Trophoblast cell (in vitro differentiated cells and primary cell): ENCODE measurements at regions not wholly inside any gene's neighbourhood (a gene's known extent, or its start where the extent isn't known, plus 50 kb on each side); places are given as distances from the start of the nearest gene placed in this dataset.
A peak's percentile ranks its signal among the peaks of the same experiment; 100 is the strongest.

Experiments used
- DNase-seq, 2 donors: peaks; one replicate each; pipeline ENCODE4 v3.0.0-alpha.2; 2016
- H2AFZ ChIP-seq: 2 replicates; pipeline ENCODE4 v1.6.1; 2013; ENCODE audit warnings: low read length, moderate library complexity, mild to moderate bottlenecking; ENCODE audit not compliant: insufficient read depth, poor library complexity
- H2AK5ac ChIP-seq: 2 replicates; pipeline ENCODE4 v1.6.1; 2013; ENCODE audit warnings: mild to moderate bottlenecking, low read length
- H2BK120ac ChIP-seq: 2 replicates; pipeline ENCODE4 v1.6.1; 2013; ENCODE audit warnings: low read length, mild to moderate bottlenecking, moderate library complexity; ENCODE audit not compliant: insufficient read depth, poor library complexity
- H2BK12ac ChIP-seq: 2 replicates; pipeline ENCODE4 v1.6.1; 2013; ENCODE audit warnings: mild to moderate bottlenecking, low read length, moderate library complexity
- H2BK5ac ChIP-seq: 2 replicates; pipeline ENCODE4 v1.6.1; 2013; ENCODE audit warnings: low read length, low read depth, moderate library complexity, mild to moderate bottlenecking; ENCODE audit not compliant: poor library complexity
- H3K14ac ChIP-seq: 2 replicates; pipeline ENCODE4 v1.6.1; 2013; ENCODE audit warnings: mild to moderate bottlenecking, low read length
- H3K18ac ChIP-seq: 2 replicates; pipeline ENCODE4 v1.6.1; 2013; ENCODE audit warnings: mild to moderate bottlenecking, low read length
- H3K23ac ChIP-seq: 2 replicates; pipeline ENCODE4 v1.6.1; 2013; ENCODE audit warnings: low read length
- H3K27ac ChIP-seq: 2 replicates; pipeline ENCODE4 v1.5.1; 2013; ENCODE audit warnings: low read depth, mild to moderate bottlenecking, inconsistent platforms, low read length, moderate library complexity
- H3K27me3 ChIP-seq: 2 replicates; pipeline ENCODE4 v1.6.1; 2013; ENCODE audit warnings: inconsistent platforms, mild to moderate bottlenecking, low read length, moderate library complexity; ENCODE audit not compliant: insufficient read depth
- H3K36me3 ChIP-seq, 2 experiments: 1 replicate in 1 of 2; 2 replicates in 1 of 2; pipeline ENCODE4 v1.6.1; 2013; ENCODE audit warnings: low read length in 2 of 2, mild to moderate bottlenecking in 2 of 2, moderate library complexity in 1 of 2; ENCODE audit not compliant: insufficient read depth in 2 of 2, control insufficient read depth in 1 of 2
- H3K4ac ChIP-seq: 2 replicates; pipeline ENCODE4 v1.6.1; 2013; ENCODE audit warnings: low read depth, mild to moderate bottlenecking, low read length, moderate library complexity
- H3K4me1 ChIP-seq, 2 experiments: 1 replicate in 1 of 2; 2 replicates in 1 of 2; pipeline ENCODE4 v1.6.1; 2013; ENCODE audit warnings: low read length in 2 of 2, mild to moderate bottlenecking in 2 of 2, moderate library complexity in 1 of 2; ENCODE audit not compliant: insufficient read depth in 2 of 2, control insufficient read depth in 1 of 2
- H3K4me2 ChIP-seq: 2 replicates; pipeline ENCODE4 v1.6.1; 2013; ENCODE audit warnings: inconsistent platforms, mild to moderate bottlenecking, low read length, moderate library complexity
- H3K4me3 ChIP-seq: 2 replicates; pipeline ENCODE4 v1.5.1; 2013; ENCODE audit warnings: mild to moderate bottlenecking, low read depth, low read length, inconsistent platforms
- H3K79me1 ChIP-seq: one replicate; pipeline ENCODE4 v1.6.1; 2013; ENCODE audit warnings: low read length
- H3K79me2 ChIP-seq: 2 replicates; pipeline ENCODE4 v1.6.1; 2013; ENCODE audit warnings: low read length, mild to moderate bottlenecking; ENCODE audit not compliant: control insufficient read depth, insufficient read depth, poor library complexity
- H3K9ac ChIP-seq: 2 replicates; pipeline ENCODE4 v1.6.1; 2013; ENCODE audit warnings: mild to moderate bottlenecking, low read length
- H3K9me3 ChIP-seq: 2 replicates; pipeline ENCODE4 v1.6.1; 2013; ENCODE audit warnings: low read depth, mild to moderate bottlenecking, control low read depth, inconsistent platforms, low read length; ENCODE audit not compliant: insufficient read depth
- H4K12ac ChIP-seq: 2 replicates; pipeline ENCODE4 v1.6.1; 2013; ENCODE audit warnings: low read depth, mild to moderate bottlenecking, low read length, moderate library complexity
- H4K8ac ChIP-seq: 2 replicates; pipeline ENCODE4 v1.6.1; 2013; ENCODE audit warnings: low read depth, mild to moderate bottlenecking, low read length, moderate library complexity
- H4K91ac ChIP-seq: one replicate; pipeline ENCODE4 v1.6.1; 2013; ENCODE audit warnings: low read depth, mild to moderate bottlenecking, low read length, moderate library complexity
- WGBS: extraction: QIAGEN DNeasy Blood & Tissue Kit; methylation state at CpG from one replicate; pipeline ENCODE4 v1.1.7; 2013; ENCODE audit warnings: missing lambda C conversion rate; ENCODE audit not compliant: insufficient read length, insufficient coverage; ENCODE audit errors: extremely low coverage; 5-methylcytosine and 5-hydroxymethylcytosine counted together

DNA sequence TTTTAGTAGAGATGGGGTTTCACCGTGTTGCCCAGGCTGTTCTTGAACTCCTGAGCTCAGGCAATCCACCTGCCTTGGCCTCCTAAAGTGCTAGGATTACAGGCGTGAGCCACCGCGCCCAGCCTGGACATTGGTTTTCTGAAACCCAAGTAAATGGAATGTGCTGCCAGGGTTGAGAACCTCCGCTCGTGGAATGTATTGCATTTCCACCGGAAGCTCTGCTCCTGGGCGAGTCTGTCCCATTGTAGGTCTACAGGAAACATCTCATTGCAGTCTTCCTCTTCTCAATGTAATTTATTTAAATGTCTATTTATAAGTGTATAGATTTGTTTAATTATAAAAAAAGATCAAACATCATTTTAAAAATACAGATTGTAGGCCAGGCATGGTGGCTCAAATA, 57.4 kb upstream of the HAPSTR1 start:
- Histone ChIP-seq H3K36me3 (no peaks in the 10 kb centered on the region), H3K23ac (no peak overlapping the region), H3K79me1 (no peaks in the 10 kb centered on the region), H2BK120ac (no peak overlapping the region), H3K4me1 (no peaks in the 10 kb centered on the region), H3K4ac (no peak overlapping the region), H3K4me2 (no peak overlapping the region), H2AK5ac (no peak overlapping the region), H4K91ac (no peak overlapping the region), H3K79me2 (no peaks in the 10 kb centered on the region), H4K12ac (no peak overlapping the region), H4K8ac (no peak overlapping the region), H3K9me3 (no peaks in the 10 kb centered on the region), H2BK5ac (no peak overlapping the region), H3K14ac (no peak overlapping the region), H3K18ac (no peak overlapping the region), H3K27ac (no peak overlapping the region), H3K27me3 (no peaks in the 10 kb centered on the region), H3K4me3 (no peak overlapping the region), H3K9ac (no peak overlapping the region), H2BK12ac (no peak overlapping the region), H2AFZ (no peak overlapping the region)
- no peak for DNase-seq
- no CpG with 5 or more reads among the region's 8 CpGs for WGBS

DNA sequence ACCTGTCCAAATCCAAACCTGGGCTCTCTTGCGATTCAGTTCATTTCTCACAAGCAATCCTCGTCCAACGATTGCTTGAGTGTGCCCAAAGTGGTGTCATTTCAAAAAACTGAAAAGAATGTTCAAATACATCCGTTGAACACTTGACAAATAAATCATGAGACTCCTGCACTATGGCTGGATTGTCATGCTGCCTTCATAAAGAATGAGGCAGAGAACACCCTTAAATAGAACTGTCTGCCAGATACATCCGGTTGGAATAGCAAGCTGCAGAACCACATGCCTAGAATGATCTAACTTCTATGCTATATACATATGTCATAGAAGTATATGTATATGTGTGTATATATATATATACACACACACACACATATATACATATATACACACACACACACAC, 55.4 kb upstream of the HAPSTR1 start:
- no peak overlapping the region for H3K4me3 ChIP-seq
- no peaks in the 10 kb centered on the region for H3K4me1 ChIP-seq
- H3K27ac ChIP-seq, result no peak overlapping the region
- no peak overlapping the region for H3K14ac ChIP-seq
- no peak overlapping the region for H2BK5ac ChIP-seq
- no peak overlapping the region for H2AFZ ChIP-seq
- peak; percentile 13 to 66 for DNase-seq
- no peaks in the 10 kb centered on the region for H3K79me1 ChIP-seq
- H3K27me3 ChIP-seq, result no peaks in the 10 kb centered on the region
- WGBS, result no CpG with 5 or more reads among the region's 5 CpGs
- no peak overlapping the region for H3K18ac ChIP-seq
- no peak overlapping the region for H4K12ac ChIP-seq
- H3K9me3 ChIP-seq, result no peaks in the 10 kb centered on the region
- no peak overlapping the region for H2AK5ac ChIP-seq
- H2BK12ac ChIP-seq, result no peak overlapping the region
- H3K36me3 ChIP-seq, result no peaks in the 10 kb centered on the region
- H3K4ac ChIP-seq, result no peak overlapping the region
- H2BK120ac ChIP-seq, result no peak overlapping the region
- no peak overlapping the region for H4K91ac ChIP-seq
- no peak overlapping the region for H4K8ac ChIP-seq
- H3K9ac ChIP-seq, result no peak overlapping the region
- H3K79me2 ChIP-seq, result no peaks in the 10 kb centered on the region
- H3K4me2 ChIP-seq, result no peak overlapping the region
- no peak overlapping the region for H3K23ac ChIP-seq

DNA sequence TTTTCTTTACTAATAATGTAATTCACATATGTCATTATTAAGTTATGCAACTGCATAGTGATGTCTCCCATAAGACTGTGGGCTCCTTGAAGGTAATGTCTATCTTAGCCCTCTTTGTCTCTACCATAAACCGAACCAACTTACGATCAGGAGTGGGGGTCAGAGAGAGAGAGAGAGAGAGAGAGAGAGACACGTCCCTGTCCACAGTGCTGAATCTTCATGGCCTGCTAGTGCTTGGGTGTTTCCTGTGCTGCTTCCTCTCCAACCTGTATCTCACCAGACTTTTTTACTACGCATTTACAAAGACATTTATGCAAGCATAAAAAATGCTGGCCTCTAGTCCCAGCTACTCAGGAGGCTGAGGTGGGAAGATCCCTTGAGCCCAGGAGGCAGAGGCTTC, 52.2 kb upstream of the HAPSTR1 start:
- no peak overlapping the region for H4K91ac ChIP-seq
- H2BK120ac ChIP-seq, result no peak overlapping the region
- H2AFZ ChIP-seq, result no peak overlapping the region
- H2BK12ac ChIP-seq, result no peak overlapping the region
- no peak overlapping the region for H3K4me2 ChIP-seq
- H3K23ac ChIP-seq, result no peak overlapping the region
- H3K18ac ChIP-seq, result no peak overlapping the region
- H3K4me3 ChIP-seq, result no peak overlapping the region
- no peak overlapping the region for H3K14ac ChIP-seq
- H3K4ac ChIP-seq, result no peak overlapping the region
- H2AK5ac ChIP-seq, result no peak overlapping the region
- no peaks in the 10 kb centered on the region for H3K4me1 ChIP-seq
- no peaks in the 10 kb centered on the region for H3K9me3 ChIP-seq
- H3K79me2 ChIP-seq, result no peaks in the 10 kb centered on the region
- H3K27ac ChIP-seq, result no peak overlapping the region
- H4K8ac ChIP-seq, result no peak overlapping the region
- H3K36me3 ChIP-seq, result no peaks in the 10 kb centered on the region
- H3K9ac ChIP-seq, result no peak overlapping the region
- H4K12ac ChIP-seq, result no peak overlapping the region
- no peaks in the 10 kb centered on the region for H3K27me3 ChIP-seq
- no peaks in the 10 kb centered on the region for H3K79me1 ChIP-seq
- WGBS, result no CpG with 5 or more reads among the region's 4 CpGs
- no peak overlapping the region for H2BK5ac ChIP-seq
- no peak for DNase-seq

DNA sequence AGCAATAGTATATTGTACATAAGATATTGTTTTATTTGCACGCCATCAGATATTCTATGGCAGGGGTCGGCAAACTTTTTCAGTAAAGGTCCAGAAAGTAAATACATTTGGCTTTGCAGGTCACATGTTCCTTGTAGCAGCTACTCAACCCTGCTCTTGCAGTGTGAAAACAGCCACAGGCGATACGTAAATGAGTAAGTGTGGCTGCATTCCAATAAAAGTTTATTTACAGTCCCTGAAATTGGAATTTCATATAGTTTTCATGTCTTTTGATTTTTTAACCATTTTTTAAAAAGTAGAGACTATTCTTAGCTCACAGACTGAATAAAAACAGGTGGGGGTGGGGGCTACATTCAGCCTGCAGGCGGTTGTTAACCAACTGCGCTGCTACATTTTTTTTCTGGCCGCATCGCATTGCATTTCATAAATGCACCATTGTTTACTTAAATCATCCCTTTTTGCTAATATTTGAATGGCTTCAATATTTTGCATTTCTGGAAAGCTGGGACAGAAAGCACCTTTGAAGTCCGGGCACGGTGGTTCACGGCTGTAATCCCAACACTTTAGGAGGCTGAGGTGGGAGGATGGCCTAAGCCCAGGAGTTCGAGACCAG, 50.5 kb upstream of the HAPSTR1 start:
- Histone ChIP-seq H4K91ac (no peak overlapping the region), H2BK120ac (no peak overlapping the region), H3K4me1 (no peaks in the 10 kb centered on the region), H3K9ac (no peak overlapping the region), H3K27me3 (no peaks in the 10 kb centered on the region), H4K12ac (no peak overlapping the region), H2AK5ac (no peak overlapping the region), H2BK12ac (no peak overlapping the region), H3K4me2 (no peak overlapping the region), H3K18ac (no peak overlapping the region), H3K9me3 (no peaks in the 10 kb centered on the region), H2BK5ac (no peak overlapping the region), H3K27ac (no peak overlapping the region), H3K4ac (no peak overlapping the region), H3K14ac (no peak overlapping the region), H3K79me2 (no peaks in the 10 kb centered on the region), H4K8ac (no peak overlapping the region), H3K79me1 (no peaks in the 10 kb centered on the region), H3K36me3 (no peaks in the 10 kb centered on the region), H3K23ac (no peak overlapping the region), H2AFZ (no peak overlapping the region), H3K4me3 (no peak overlapping the region)
- peak in 1 of 2 donors; percentile 48 for DNase-seq
- no CpG with 5 or more reads among the region's 12 CpGs for WGBS
